ENCODE measurements at regions not wholly inside any gene's neighbourhood (a gene's known extent, or its start where the extent isn't known, plus 50 kb on each side); places are given as distances from the start of the nearest gene placed in this dataset.
"Not testable (repeated sequence)": the region's sequence is repeated elsewhere in the genome, so short reads cannot be mapped to it uniquely, and the experiment has no call there.

- TF ChIP-seq POLR2AphosphoS5 (IDR thresholded peaks at IDR 0.05; ENCODE audit: low read length); SIX5 (IDR thresholded peaks at IDR 0.05; ENCODE audit: low read depth, low read length, severe bottlenecking); ASH2L (IDR thresholded peaks at IDR 0.05; ENCODE audit: borderline replicate concordance, low read depth); FOXK2 (IDR thresholded peaks at IDR 0.05); NFYA (IDR thresholded peaks at IDR 0.05; ENCODE audit: borderline replicate concordance, low read depth, low read length); EZH2 (IDR thresholded peaks at IDR 0.05; ENCODE audit: borderline replicate concordance, control insufficient read depth, low read depth, low read length); POLR2A (IDR thresholded peaks at IDR 0.05; ENCODE audit: low read depth, low read length); CREM (IDR thresholded peaks at IDR 0.05; ENCODE audit: low read depth); TAF1 (IDR thresholded peaks at IDR 0.05; ENCODE audit: borderline replicate concordance, low read depth, low read length); CREB1 (IDR thresholded peaks at IDR 0.05; ENCODE audit: low read depth); USF2 (IDR thresholded peaks at IDR 0.05; ENCODE audit: borderline replicate concordance, low read depth, low read length): not testable (repeated sequence)
- TF ChIP-seq, protein P1, sequence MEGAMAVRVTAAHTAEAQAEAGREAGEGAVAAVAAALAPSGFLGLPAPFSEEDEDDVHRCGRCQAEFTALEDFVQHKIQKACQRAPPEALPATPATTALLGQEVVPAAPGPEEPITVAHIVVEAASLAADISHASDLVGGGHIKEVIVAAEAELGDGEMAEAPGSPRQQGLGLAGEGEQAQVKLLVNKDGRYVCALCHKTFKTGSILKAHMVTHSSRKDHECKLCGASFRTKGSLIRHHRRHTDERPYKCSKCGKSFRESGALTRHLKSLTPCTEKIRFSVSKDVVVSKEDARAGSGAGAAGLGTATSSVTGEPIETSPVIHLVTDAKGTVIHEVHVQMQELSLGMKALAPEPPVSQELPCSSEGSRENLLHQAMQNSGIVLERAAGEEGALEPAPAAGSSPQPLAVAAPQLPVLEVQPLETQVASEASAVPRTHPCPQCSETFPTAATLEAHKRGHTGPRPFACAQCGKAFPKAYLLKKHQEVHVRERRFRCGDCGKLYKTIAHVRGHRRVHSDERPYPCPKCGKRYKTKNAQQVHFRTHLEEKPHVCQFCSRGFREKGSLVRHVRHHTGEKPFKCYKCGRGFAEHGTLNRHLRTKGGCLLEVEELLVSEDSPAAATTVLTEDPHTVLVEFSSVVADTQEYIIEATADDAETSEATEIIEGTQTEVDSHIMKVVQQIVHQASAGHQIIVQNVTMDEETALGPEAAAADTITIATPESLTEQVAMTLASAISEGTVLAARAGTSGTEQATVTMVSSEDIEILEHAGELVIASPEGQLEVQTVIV (IDR thresholded peaks at IDR 0.05; ENCODE audit: borderline replicate concordance, partially characterized antibody) = not testable (repeated sequence)
- TF ChIP-seq, protein P2, sequence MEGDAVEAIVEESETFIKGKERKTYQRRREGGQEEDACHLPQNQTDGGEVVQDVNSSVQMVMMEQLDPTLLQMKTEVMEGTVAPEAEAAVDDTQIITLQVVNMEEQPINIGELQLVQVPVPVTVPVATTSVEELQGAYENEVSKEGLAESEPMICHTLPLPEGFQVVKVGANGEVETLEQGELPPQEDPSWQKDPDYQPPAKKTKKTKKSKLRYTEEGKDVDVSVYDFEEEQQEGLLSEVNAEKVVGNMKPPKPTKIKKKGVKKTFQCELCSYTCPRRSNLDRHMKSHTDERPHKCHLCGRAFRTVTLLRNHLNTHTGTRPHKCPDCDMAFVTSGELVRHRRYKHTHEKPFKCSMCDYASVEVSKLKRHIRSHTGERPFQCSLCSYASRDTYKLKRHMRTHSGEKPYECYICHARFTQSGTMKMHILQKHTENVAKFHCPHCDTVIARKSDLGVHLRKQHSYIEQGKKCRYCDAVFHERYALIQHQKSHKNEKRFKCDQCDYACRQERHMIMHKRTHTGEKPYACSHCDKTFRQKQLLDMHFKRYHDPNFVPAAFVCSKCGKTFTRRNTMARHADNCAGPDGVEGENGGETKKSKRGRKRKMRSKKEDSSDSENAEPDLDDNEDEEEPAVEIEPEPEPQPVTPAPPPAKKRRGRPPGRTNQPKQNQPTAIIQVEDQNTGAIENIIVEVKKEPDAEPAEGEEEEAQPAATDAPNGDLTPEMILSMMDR (IDR thresholded peaks at IDR 0.05 in 2 of 3, conservative IDR thresholded peaks at IDR 0.05 in 1 of 3; ENCODE audit: control insufficient read depth in 2 of 3, extremely low read depth in 1 of 3, insufficient read depth in 1 of 3, low read depth in 3 of 3, low read length in 3 of 3) = not testable (repeated sequence)
- TF ChIP-seq, protein P3, sequence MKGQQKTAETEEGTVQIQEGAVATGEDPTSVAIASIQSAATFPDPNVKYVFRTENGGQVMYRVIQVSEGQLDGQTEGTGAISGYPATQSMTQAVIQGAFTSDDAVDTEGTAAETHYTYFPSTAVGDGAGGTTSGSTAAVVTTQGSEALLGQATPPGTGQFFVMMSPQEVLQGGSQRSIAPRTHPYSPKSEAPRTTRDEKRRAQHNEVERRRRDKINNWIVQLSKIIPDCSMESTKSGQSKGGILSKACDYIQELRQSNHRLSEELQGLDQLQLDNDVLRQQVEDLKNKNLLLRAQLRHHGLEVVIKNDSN (IDR thresholded peaks at IDR 0.05; ENCODE audit: borderline replicate concordance, extremely low read length, insufficient read depth, low read depth, low read length) = not testable (repeated sequence)
These were observed 780.2 kb downstream of the ZNF385D start for GRCh38 chr3:20970807-20971206.
